ENCODE measurements at regions not wholly inside any gene's neighbourhood (a gene's known extent, or its start where the extent isn't known, plus 50 kb on each side); places are given as distances from the start of the nearest gene placed in this dataset.

DNA sequence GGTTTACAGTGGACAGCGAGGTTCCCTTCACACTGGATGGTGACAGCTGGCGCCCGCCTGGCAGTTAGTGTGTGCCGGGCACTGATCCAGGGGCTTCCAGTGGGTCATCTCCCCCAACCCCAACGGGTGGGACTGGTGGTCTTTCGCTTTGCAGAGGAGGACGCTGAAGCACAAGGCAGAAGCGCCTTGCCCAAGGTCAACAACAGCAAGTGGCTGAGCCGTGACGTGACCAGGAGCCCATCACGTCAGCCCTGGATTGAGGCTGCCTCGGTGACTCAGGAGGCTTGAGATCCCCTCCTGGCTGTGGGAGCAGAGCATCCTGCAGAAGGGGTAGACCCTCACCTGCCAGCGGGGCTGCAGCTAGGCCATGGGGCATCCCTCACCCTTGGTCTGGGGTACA, 215.3 kb downstream of the RBFOX3 start:
- TF ChIP-seq, protein P1, sequence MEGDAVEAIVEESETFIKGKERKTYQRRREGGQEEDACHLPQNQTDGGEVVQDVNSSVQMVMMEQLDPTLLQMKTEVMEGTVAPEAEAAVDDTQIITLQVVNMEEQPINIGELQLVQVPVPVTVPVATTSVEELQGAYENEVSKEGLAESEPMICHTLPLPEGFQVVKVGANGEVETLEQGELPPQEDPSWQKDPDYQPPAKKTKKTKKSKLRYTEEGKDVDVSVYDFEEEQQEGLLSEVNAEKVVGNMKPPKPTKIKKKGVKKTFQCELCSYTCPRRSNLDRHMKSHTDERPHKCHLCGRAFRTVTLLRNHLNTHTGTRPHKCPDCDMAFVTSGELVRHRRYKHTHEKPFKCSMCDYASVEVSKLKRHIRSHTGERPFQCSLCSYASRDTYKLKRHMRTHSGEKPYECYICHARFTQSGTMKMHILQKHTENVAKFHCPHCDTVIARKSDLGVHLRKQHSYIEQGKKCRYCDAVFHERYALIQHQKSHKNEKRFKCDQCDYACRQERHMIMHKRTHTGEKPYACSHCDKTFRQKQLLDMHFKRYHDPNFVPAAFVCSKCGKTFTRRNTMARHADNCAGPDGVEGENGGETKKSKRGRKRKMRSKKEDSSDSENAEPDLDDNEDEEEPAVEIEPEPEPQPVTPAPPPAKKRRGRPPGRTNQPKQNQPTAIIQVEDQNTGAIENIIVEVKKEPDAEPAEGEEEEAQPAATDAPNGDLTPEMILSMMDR (conservative IDR thresholded peaks at IDR 0.05) = no peak
- TF ChIP-seq ZFX (IDR thresholded peaks at IDR 0.05) = no peak

Measured in C4-2B (cell line).